ENCODE measurements at regions not wholly inside any gene's neighbourhood (a gene's known extent, or its start where the extent isn't known, plus 50 kb on each side); places are given as distances from the start of the nearest gene placed in this dataset.

GRCh38 chr2:215615067-215615802 is 179.4 kb upstream of the FN1 start:
- no peak for DNase-seq

GRCh38 chr2:215614296-215614695 is 178.4 kb upstream of the FN1 start:
- DNase-seq: no peak

GRCh38 chr2:215613888-215614287 is 178.0 kb upstream of the FN1 start:
- no peak for DNase-seq

- DNase-seq: no peak
These were observed 177.4 kb upstream of the FN1 start for GRCh38 chr2:215613280-215613679.

- no peak for DNase-seq
These were observed 176.9 kb upstream of the FN1 start for GRCh38 chr2:215612786-215613185.

- no peak for DNase-seq
These were observed 175.9 kb upstream of the FN1 start for GRCh38 chr2:215611609-215612386.

- DNase-seq: no peak
These were observed 173.5 kb upstream of the FN1 start for GRCh38 chr2:215609089-215610032.

GRCh38 chr2:215607766-215608165 is 171.9 kb upstream of the FN1 start:
- DNase-seq: no peak

- DNase-seq: no peak
These were observed 170.4 kb upstream of the FN1 start for GRCh38 chr2:215606219-215606618.

- no peak for DNase-seq
These were observed 169.3 kb upstream of the FN1 start for GRCh38 chr2:215605214-215605613.

GRCh38 chr2:215604606-215605005 is 168.7 kb upstream of the FN1 start:
- DNase-seq: no peak

- no peak for DNase-seq
These were observed 167.6 kb upstream of the FN1 start for GRCh38 chr2:215603440-215603839.

- DNase-seq: no peak
These were observed 167.1 kb upstream of the FN1 start for GRCh38 chr2:215602997-215603396.

GRCh38 chr2:215601990-215602721 is 166.3 kb upstream of the FN1 start:
- DNase-seq: no peak

- DNase-seq: no peak
These were observed 165.7 kb upstream of the FN1 start for GRCh38 chr2:215601526-215601925.

- no peak for DNase-seq
These were observed 162.6 kb upstream of the FN1 start for GRCh38 chr2:215598376-215598975.

GRCh38 chr2:215597577-215597976 is 161.7 kb upstream of the FN1 start:
- no peak for DNase-seq

GRCh38 chr2:215594766-215595165 is 158.9 kb upstream of the FN1 start:
- DNase-seq: no peak

- DNase-seq: no peak
These were observed 154.3 kb upstream of the FN1 start for GRCh38 chr2:215590010-215590745.

GRCh38 chr2:215583881-215584280 is 148.0 kb upstream of the FN1 start:
- no peak for DNase-seq

- DNase-seq: no peak
These were observed 143.9 kb upstream of the FN1 start for GRCh38 chr2:215579809-215580208.
